Germinal center (tissue), 1 donor: ENCODE measurements at regions not wholly inside any gene's neighbourhood (a gene's known extent, or its start where the extent isn't known, plus 50 kb on each side); places are given as distances from the start of the nearest gene placed in this dataset.
"Not testable (repeated sequence)": the region's sequence is repeated elsewhere in the genome, so short reads cannot be mapped to it uniquely, and the experiment has no call there.

Experiments
- DNase-seq: peaks from one replicate; pipeline ENCODE4 v3.0.0; 2012; ENCODE audit warnings: mixed read lengths, low spot score

- DNase-seq: no peak
Measured at GRCh38 chr6:113756290-113756665, 100.9 kb upstream of the MARCKS start.

GRCh38 chr6:113758214-113758613 is 98.9 kb upstream of the MARCKS start:
- no peak for DNase-seq

GRCh38 chr6:113758826-113759574 is 98.1 kb upstream of the MARCKS start:
- DNase-seq: no peak

GRCh38 chr6:113762641-113763040 is 94.5 kb upstream of the MARCKS start:
- no peak for DNase-seq

GRCh38 chr6:113763311-113763766 is 93.8 kb upstream of the MARCKS start:
- DNase-seq: no peak

GRCh38 chr6:113763876-113764275 is 93.3 kb upstream of the MARCKS start:
- no peak for DNase-seq

- DNase-seq: no peak
Measured at GRCh38 chr6:113765909-113766308, 91.2 kb upstream of the MARCKS start.

- no peak for DNase-seq
Measured at GRCh38 chr6:113767985-113768384, 89.2 kb upstream of the MARCKS start.

GRCh38 chr6:113772961-113773360 is 84.2 kb upstream of the MARCKS start:
- DNase-seq: no peak

GRCh38 chr6:113774127-113774825 is 82.9 kb upstream of the MARCKS start:
- DNase-seq: no peak

- no peak for DNase-seq
Measured at GRCh38 chr6:113776998-113777397, 80.1 kb upstream of the MARCKS start.

GRCh38 chr6:113777601-113778000 is 79.5 kb upstream of the MARCKS start:
- DNase-seq: no peak

GRCh38 chr6:113779656-113780055 is 77.5 kb upstream of the MARCKS start:
- DNase-seq: no peak

- no peak for DNase-seq
Measured at GRCh38 chr6:113782636-113783035, 74.5 kb upstream of the MARCKS start.

- DNase-seq: no peak
Measured at GRCh38 chr6:113786168-113786567, 71.0 kb upstream of the MARCKS start.

GRCh38 chr6:113788586-113788985 is 68.6 kb upstream of the MARCKS start:
- DNase-seq: no peak

GRCh38 chr6:113791225-113791624 is 65.9 kb upstream of the MARCKS start:
- not testable (repeated sequence) for DNase-seq

GRCh38 chr6:113795371-113795770 is 61.8 kb upstream of the MARCKS start:
- DNase-seq: not testable (repeated sequence)

- no peak for DNase-seq
Measured at GRCh38 chr6:113796038-113796437, 61.1 kb upstream of the MARCKS start.

GRCh38 chr6:113802779-113803178 is 54.4 kb upstream of the MARCKS start:
- DNase-seq: no peak

- DNase-seq: peak; percentile 57
Measured at GRCh38 chr6:113805173-113805790, 51.9 kb upstream of the MARCKS start.

GRCh38 chr6:113805811-113806495 is 51.2 kb upstream of the MARCKS start:
- DNase-seq: no peak
